Activated CD8-positive, alpha-beta memory T cell treated with anti-CD3 and anti-CD28 coated beads, Interleukin-2, amount 10 ng/mL, durations not matched to agents 7 days and 5 days (primary cell): ENCODE measurements at regions not wholly inside any gene's neighbourhood (a gene's known extent, or its start where the extent isn't known, plus 50 kb on each side); places are given as distances from the start of the nearest gene placed in this dataset.

ENCODE experiments used
- ATAC-seq: fragments of 150-1000 bp; cut with Tn5 transposase; one replicate; pipeline ENCODE4 v1.10.0; 2021; ENCODE audit warnings: moderate library complexity
- CTCF ChIA-PET: fragments of 350-600 bp; sonication (Branson Sonifier 250); formaldehyde crosslinking; loops from one replicate; lab custom pipeline; 2021; ENCODE audit warnings: antibody characterized with exemption; lab: Charles Lee
- DNase-seq: peaks from one replicate; pipeline ENCODE4 v3.0.0-alpha.2; 2020
- H3K27ac Mint-ChIP-seq: one replicate; pipeline ENCODE4 v1.8.0; 2021; ENCODE audit warnings: mild to moderate bottlenecking, mixed read lengths
- H3K27me3 Mint-ChIP-seq: one replicate; pipeline ENCODE4 v1.8.0; 2021; ENCODE audit warnings: mixed read lengths
- H3K36me3 Mint-ChIP-seq: one replicate; pipeline ENCODE4 v1.8.0; 2021; ENCODE audit warnings: mild to moderate bottlenecking, mixed read lengths
- H3K4me1 Mint-ChIP-seq: one replicate; pipeline ENCODE4 v1.8.0; 2021; ENCODE audit warnings: mixed read lengths
- H3K4me3 Mint-ChIP-seq: one replicate; pipeline ENCODE4 v1.8.0; 2021; ENCODE audit warnings: mild to moderate bottlenecking, moderate library complexity, mixed read lengths
- H3K9me3 Mint-ChIP-seq: one replicate; pipeline ENCODE4 v1.8.0; 2022; ENCODE audit warnings: low read depth, mixed read lengths

DNA sequence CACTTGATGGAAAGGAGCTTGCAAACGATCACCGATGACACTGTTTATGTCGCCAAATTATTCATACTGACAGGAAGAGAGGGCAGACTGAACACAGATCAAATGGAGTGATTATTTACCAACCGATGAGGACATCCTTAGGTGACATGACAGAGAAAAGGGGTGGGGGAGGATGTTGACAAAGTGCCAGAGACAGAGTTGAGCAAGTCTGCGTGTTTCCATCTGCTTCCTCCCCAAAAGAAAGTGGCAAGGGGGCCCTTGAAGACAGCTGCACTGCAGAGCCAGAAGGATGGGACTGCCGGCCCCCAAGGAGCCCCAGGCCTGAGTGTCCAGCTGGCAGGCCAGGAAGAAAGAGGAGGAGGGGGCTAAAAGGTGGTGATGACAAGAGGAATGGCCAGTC is 191.0 kb upstream of the RPL38 start:
- peaks cover 11% of the 10 kb centered on the region for H3K4me1 Mint-ChIP-seq
- CTCF ChIA-PET = no interaction called here
- no peaks in the 10 kb centered on the region for H3K36me3 Mint-ChIP-seq
- no peaks in the 10 kb centered on the region for H3K9me3 Mint-ChIP-seq
- H3K27ac Mint-ChIP-seq = peak overlapping the region; percentile 71
- DNase-seq (peak; percentile 63), ATAC-seq (peak; percentile 84)
- H3K4me3 Mint-ChIP-seq = no peak overlapping the region
- H3K27me3 Mint-ChIP-seq = peaks cover 44% of the 10 kb centered on the region

DNA sequence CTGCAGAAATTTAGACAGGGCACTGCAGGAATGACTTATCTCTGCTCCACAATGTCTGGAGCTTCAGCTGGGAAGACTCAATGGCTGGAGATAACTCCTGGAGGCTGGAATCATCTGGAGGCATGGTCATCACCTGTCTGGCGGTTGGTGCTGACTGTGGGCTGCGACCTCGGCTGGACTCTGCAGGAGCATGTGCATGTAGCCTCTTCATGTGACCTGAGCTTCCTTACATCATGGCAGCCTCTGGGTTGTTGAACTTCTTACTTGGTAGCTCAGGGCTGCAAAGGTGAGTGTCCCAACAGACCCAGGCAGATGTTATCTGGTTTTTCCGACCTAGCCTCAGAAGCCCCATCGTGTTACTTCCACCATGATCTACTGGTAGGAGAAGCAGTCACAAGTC is 188.2 kb upstream of the RPL38 start:
- CTCF ChIA-PET = interaction anchor here (0.9 kb wide), 1 partner anchor 17 kb away, joined by 3 read pairs; no protein-coding TSS in a partner anchor
- Mint-ChIP-seq H3K27me3 (peaks cover 33% of the 10 kb centered on the region), H3K27ac (no peak overlapping the region), H3K9me3 (no peaks in the 10 kb centered on the region), H3K4me3 (no peak overlapping the region), H3K36me3 (no peaks in the 10 kb centered on the region), H3K4me1 (peaks cover 11% of the 10 kb centered on the region)
- no peak for DNase-seq
- no peak for ATAC-seq

DNA sequence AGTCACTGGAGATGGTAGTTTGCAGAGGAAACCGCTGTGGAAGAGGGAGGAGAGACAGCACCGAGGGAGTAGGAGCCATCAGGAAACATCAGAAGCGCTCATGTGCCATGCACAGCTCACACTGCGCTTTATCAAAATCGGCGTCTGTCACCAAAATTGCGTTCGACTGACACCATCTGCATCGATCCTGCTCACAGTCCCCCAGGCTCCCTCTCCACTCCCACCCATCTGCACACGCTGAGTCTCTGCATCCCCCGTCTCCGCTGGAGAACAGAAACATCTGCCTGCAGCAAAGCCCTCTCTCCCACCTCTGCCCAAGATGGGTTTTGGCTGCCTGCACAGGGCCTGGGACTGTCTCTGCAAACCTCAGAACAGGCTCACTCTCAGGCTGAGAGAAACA is 187.5 kb upstream of the RPL38 start:
- H3K4me3 Mint-ChIP-seq = no peak overlapping the region
- CTCF ChIA-PET = interaction anchor here (0.9 kb wide), 1 partner anchor 17 kb away, joined by 3 read pairs; no protein-coding TSS in a partner anchor
- H3K4me1 Mint-ChIP-seq = peaks cover 11% of the 10 kb centered on the region
- ATAC-seq = no peak
- H3K27ac Mint-ChIP-seq = no peak overlapping the region
- H3K9me3 Mint-ChIP-seq = no peaks in the 10 kb centered on the region
- no peaks in the 10 kb centered on the region for H3K36me3 Mint-ChIP-seq
- H3K27me3 Mint-ChIP-seq = peaks cover 27% of the 10 kb centered on the region
- no peak for DNase-seq

DNA sequence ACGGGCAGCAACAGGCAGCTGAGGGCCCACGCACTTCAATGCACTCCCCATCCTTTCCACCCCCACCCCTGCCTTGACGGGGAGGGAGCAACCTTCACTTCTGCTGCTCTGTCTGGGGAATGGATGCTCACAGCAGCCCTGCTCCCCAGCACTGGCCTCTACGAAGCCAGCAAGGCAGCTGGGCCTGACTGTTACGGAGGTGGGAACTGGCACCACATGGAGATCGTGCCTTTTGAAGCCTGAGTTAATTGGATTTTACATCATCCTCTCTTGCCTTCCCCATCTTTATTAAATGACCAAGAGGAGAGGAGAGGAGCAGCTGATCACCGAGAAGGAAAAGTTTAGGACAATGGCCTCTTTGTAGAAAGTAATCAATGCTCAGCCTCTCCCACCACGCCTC is 187.0 kb upstream of the RPL38 start:
- Mint-ChIP-seq H3K4me1 (peaks cover 11% of the 10 kb centered on the region), H3K27me3 (peaks cover 27% of the 10 kb centered on the region), H3K36me3 (no peaks in the 10 kb centered on the region), H3K27ac (no peak overlapping the region), H3K9me3 (no peaks in the 10 kb centered on the region), H3K4me3 (no peak overlapping the region)
- DNase-seq (no peak), ATAC-seq (no peak)
- CTCF ChIA-PET = no interaction called here

DNA sequence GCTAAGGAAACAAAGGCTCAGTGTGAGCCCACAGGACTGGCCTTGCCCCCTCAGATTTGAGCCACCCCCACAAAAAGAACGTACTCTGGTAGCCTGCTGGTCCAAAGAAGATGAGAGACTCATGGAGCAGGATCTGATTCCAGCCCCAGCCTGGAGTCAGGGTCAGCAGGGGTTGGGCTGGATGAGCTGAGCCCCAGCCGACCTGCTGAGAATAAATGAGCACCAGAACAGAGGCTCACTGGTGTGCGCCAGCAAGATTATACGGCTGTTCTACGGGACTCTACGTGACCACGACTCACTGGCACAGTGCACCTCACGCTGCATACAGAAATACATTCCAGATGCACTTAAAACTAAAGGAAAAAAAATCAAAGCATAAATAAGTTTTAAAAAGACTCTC is 186.0 kb upstream of the RPL38 start:
- CTCF ChIA-PET = no interaction called here
- Mint-ChIP-seq H3K9me3 (no peaks in the 10 kb centered on the region), H3K27ac (no peak overlapping the region), H3K27me3 (peaks cover 29% of the 10 kb centered on the region), H3K4me1 (peaks cover 5% of the 10 kb centered on the region), H3K4me3 (no peak overlapping the region), H3K36me3 (no peaks in the 10 kb centered on the region)
- ATAC-seq (no peak), DNase-seq (no peak)

DNA sequence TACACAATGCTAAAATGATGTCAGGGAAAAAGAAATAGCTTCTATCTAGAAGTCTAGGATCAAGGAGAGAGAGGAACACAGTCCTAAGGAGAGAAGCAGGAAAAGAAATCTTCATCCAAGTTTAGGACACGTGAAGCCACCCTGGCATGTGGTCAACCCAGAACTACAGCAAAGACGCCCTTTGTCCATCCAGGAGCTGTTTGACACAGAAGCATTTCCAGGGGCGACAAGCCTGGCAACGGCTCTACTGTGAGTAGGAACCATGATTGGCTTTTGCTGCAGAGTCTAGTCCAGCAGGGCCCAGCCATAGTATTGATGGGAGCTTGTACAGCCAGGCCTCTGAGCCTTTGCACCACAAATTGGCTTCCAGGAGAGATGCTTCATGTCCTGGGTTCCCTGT is 185.4 kb upstream of the RPL38 start:
- Mint-ChIP-seq H3K27me3 (peaks cover 28% of the 10 kb centered on the region), H3K4me1 (peaks cover 2% of the 10 kb centered on the region), H3K4me3 (no peak overlapping the region), H3K9me3 (no peaks in the 10 kb centered on the region), H3K36me3 (no peaks in the 10 kb centered on the region), H3K27ac (no peak overlapping the region)
- DNase-seq = no peak
- no peak for ATAC-seq
- CTCF ChIA-PET = interaction anchor here (0.7 kb wide), 1 partner anchor 11 kb away, joined by 4 read pairs; no protein-coding TSS in a partner anchor

DNA sequence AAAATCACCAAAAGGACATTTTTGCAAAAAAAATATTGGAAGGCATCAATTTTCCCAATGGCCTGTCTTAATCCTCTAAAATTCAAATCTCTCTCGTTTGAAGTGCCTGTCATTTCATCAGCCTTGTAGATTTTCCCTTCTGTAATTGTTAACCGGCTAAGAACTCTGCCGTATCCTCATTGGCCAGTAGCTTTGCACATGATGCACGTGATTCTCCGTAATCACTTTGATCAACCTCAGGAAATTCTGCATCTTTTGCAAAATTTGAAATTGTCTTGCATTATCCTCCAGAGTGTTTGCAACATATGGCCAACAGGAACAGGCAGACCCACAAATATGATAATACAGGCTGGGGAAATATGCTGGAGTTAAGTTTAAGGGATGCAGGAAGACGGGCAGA is 184.2 kb upstream of the RPL38 start:
- ATAC-seq (no peak), DNase-seq (no peak)
- no peaks in the 10 kb centered on the region for H3K9me3 Mint-ChIP-seq
- peaks cover 19% of the 10 kb centered on the region for H3K27me3 Mint-ChIP-seq
- no peaks in the 10 kb centered on the region for H3K36me3 Mint-ChIP-seq
- H3K4me1 Mint-ChIP-seq = no peaks in the 10 kb centered on the region
- H3K27ac Mint-ChIP-seq = no peak overlapping the region
- no peak overlapping the region for H3K4me3 Mint-ChIP-seq
- CTCF ChIA-PET = no interaction called here

DNA sequence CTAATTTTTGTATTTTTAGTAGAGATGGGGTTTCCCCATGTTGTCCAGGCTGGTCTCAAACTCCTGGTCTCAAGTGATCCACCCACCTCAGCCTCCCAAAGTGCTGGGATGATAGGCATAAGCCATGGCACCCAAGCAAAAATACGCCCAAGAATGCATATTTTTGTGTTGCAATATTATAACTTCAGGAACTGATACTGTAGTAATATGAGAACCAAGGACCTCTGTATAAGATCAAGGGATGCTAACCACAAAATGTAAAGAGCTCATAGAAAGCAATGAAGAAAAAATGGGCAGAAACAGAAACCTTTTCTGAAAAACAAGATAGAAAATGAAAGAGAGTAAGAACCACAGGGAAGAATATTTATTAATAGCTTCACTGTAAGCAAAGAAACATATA is 183.6 kb upstream of the RPL38 start:
- Mint-ChIP-seq H3K4me1 (no peaks in the 10 kb centered on the region), H3K27ac (no peak overlapping the region), H3K36me3 (no peaks in the 10 kb centered on the region), H3K4me3 (no peak overlapping the region), H3K27me3 (peaks cover 15% of the 10 kb centered on the region), H3K9me3 (no peaks in the 10 kb centered on the region)
- ATAC-seq (no peak), DNase-seq (no peak)
- CTCF ChIA-PET = no interaction called here

DNA sequence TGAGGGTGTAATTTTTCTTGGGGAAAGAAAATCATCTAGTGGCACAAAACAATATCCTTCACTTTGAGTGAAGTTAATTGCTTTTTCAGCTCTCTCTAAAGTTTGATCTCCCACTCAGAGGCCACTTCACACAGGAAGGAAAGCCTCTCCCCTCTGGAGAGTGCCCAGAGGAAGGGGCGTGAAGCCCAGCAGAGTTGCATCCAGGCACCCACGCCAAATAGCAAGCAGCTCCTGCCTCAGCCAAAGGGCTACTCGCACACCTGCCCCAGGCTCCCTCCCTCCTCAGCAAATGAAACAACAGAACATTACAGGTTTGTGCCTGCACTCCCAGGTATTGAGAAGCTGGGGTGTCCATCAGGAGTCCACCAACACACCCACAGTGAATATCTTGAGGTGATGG is 183.0 kb upstream of the RPL38 start:
- Mint-ChIP-seq H3K27me3 (peaks cover 13% of the 10 kb centered on the region), H3K36me3 (no peaks in the 10 kb centered on the region), H3K27ac (no peak overlapping the region), H3K4me1 (no peaks in the 10 kb centered on the region), H3K4me3 (no peak overlapping the region), H3K9me3 (no peaks in the 10 kb centered on the region)
- CTCF ChIA-PET = no interaction called here
- ATAC-seq (no peak), DNase-seq (no peak)

DNA sequence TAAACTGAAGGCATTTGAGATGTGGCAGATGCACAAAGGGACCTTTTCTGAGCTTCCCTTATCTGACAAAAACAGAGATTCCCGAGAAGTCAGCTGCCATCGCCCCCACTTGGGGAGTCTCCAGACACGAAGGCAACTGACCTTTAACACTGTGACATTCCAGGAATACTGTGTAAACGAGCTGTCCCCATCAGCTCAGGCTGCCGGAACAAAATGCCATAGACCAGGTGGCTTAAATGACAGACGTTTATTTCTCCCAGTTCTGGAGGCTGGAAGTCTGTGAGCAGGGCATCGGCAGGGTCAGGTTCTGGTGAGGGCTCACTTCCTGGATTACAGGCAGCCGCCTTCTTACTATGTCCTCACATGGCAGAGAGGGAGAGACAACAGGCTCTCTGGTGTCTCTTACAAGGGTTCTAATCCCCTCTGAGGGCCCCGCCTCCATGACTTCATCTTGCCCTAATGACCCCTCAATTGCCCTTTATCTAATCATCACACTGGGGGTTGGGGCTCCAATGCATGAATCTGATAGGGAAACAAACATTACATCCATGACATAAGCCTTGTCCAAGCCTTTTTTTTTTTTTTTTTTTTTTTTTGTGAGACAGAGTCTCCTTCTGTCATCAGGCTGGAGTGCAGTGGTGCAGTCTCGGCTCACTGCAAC is 178.5 kb upstream of the RPL38 start:
- H3K9me3 Mint-ChIP-seq = no peaks in the 10 kb centered on the region
- no peak overlapping the region for H3K4me3 Mint-ChIP-seq
- DNase-seq (no peak), ATAC-seq (no peak)
- peaks cover 7% of the 10 kb centered on the region for H3K27me3 Mint-ChIP-seq
- CTCF ChIA-PET = no interaction called here
- no peak overlapping the region for H3K27ac Mint-ChIP-seq
- H3K4me1 Mint-ChIP-seq = peaks cover 21% of the 10 kb centered on the region
- no peaks in the 10 kb centered on the region for H3K36me3 Mint-ChIP-seq

DNA sequence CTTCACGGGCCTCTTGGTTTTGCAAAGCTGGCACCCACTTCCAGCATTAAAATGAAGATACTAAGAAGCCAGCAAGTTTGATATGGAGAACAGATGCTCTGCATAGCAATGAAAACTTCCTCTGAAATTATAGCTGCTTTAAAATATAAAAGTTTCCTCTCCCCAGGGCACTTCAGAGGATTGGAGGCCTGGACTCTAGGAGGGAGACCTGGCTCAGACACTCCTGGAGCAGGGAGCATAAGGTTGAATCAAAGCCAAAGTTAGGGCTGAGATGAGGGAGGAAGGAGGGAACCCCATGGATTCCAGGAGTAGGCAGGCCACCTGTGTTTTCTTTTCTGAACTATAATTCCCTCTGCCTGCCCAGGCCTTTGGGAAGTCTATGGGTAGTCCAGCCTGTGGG is 176.0 kb upstream of the RPL38 start:
- peaks cover 12% of the 10 kb centered on the region for H3K27me3 Mint-ChIP-seq
- ATAC-seq (no peak), DNase-seq (no peak)
- no peak overlapping the region for H3K4me3 Mint-ChIP-seq
- H3K36me3 Mint-ChIP-seq = no peaks in the 10 kb centered on the region
- no peak overlapping the region for H3K27ac Mint-ChIP-seq
- CTCF ChIA-PET = interaction anchor here (1.0 kb wide), 1 partner anchor 63 kb away, joined by 3 read pairs; no protein-coding TSS in a partner anchor
- peaks cover 21% of the 10 kb centered on the region for H3K4me1 Mint-ChIP-seq
- no peaks in the 10 kb centered on the region for H3K9me3 Mint-ChIP-seq

DNA sequence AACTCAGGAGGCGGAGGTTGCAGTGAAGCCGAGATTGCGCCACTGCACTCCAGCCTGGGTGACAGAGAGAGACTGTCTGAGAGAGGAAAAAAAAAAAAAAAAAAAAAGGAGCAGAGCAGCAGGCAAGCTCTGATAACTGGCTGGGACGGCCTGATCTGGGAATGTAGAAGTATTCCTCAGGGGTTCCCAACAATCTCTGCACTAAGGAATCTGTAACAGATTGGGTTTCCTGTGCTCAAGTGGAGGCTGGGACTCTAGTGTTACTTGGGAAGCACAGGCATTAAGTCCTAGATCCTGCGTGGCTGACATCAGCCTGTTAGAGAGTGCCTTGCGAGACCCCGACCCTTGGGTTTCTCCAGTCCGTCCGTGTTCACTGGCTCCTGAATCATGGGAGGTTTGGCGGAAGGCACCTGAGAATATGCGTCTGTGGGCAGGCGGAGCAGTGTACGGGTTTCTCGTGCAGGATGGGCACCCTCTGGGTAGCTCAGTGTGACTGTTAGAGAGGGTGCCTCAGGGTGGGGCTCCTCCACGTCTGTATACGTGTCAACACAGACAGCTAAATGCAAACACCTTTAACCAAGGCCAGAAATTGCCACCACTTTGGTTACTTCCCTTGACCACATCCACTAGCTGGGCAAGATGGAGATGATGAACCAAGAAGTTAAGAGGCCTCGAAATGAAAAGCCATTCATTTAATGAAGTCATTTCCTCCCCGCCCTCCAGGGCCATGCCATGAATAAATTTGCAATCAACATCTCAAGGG is 174.9 kb upstream of the RPL38 start:
- Mint-ChIP-seq H3K9me3 (no peaks in the 10 kb centered on the region), H3K36me3 (no peaks in the 10 kb centered on the region), H3K27me3 (peaks cover 18% of the 10 kb centered on the region), H3K4me1 (peaks cover 21% of the 10 kb centered on the region), H3K4me3 (no peak overlapping the region), H3K27ac (peak overlapping the region; percentile 4)
- CTCF ChIA-PET = no interaction called here
- peak; percentile 63 for ATAC-seq
- DNase-seq = peak; percentile 74

DNA sequence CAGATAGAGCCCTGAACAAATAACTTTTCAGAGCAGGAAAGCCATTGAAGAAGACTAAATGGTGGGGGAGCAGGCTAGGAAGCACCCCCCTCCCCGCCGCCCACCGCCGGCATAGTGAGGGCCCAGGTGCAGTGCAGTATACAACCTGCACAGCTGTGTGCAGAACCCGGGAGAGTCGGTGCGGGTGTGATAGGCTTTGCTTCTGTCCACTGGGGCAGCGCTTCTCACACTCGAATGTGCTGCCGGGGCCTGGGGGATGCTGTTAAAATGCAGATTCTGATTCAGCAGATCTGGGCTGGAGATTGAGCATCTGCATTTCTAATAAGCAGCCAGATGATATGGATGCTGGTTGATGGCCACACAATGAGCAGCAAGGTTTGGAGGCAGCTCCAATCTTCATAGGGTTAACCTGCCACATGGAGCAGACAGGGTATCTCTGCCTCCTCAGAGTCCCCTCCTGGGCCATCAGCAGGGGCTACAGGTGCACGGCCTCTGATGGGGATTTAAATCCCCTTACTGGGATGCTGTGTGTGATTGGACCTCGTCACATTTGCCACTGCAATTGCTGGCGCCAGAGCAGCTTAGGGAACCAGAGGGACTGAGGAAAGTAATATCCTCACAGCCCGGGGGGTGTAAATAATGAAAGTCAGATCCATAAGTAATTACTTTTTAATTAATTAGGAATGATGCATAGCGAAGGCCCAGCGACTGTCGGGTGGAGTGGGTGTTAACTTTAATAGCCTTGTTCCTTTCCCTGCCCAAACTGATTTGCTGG is 172.0 kb upstream of the RPL38 start:
- no peak overlapping the region for H3K4me3 Mint-ChIP-seq
- peaks cover 22% of the 10 kb centered on the region for H3K27me3 Mint-ChIP-seq
- CTCF ChIA-PET = no interaction called here
- H3K27ac Mint-ChIP-seq = no peak overlapping the region
- ATAC-seq (no peak), DNase-seq (no peak)
- H3K9me3 Mint-ChIP-seq = no peaks in the 10 kb centered on the region
- H3K36me3 Mint-ChIP-seq = no peaks in the 10 kb centered on the region
- peaks cover 21% of the 10 kb centered on the region for H3K4me1 Mint-ChIP-seq
